ENCODE measurements at regions not wholly inside any gene's neighbourhood (a gene's known extent, or its start where the extent isn't known, plus 50 kb on each side); places are given as distances from the start of the nearest gene placed in this dataset.

DNA sequence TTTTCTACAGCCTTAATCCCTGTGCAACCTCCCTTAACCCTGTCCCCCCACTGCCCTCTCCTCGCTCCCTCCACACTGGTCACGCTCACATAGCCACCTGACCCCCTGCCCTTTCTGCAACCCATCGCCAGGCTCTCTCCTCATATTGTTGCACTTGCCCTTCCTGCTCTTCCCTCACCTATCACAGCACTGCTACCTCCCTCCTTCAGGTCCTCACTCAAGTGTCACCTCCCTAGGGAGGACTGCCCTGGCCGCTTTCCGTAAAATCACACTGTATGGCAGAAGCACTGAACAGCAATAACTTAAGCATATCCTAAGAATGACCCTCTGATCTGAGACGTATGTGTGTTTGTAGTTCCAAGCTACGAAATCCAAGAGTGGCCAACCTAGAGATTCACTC is 406.0 kb downstream of the SIPA1L2 start:
- Histone ChIP-seq H3K4me1 (ENCODE audit: control insufficient read depth, insufficient read depth, low read length) (no peaks in the 10 kb centered on the region), H3K36me3 (ENCODE audit: control insufficient read depth, insufficient read depth, low read length) (no peaks in the 10 kb centered on the region), H3K27me3 (ENCODE audit: control insufficient read depth, insufficient read depth, low read length) (no peaks in the 10 kb centered on the region), H3K9me3 (ENCODE audit: control insufficient read depth, insufficient read depth, low read depth, low read length) (no peaks in the 10 kb centered on the region), H3K27ac (ENCODE audit: low read length) (no peak overlapping the region), H3K4me3 (ENCODE audit: low read depth in 2 of 2, low read length in 2 of 2) (no peak overlapping the region)
- CTCF ChIA-PET, result no interaction called here
- DNase-seq (ENCODE audit: low read depth, low spot score), result no peak
- BruUV-seq (replicated peaks), result no TSS peak
- POLR2A ChIA-PET, result no interaction called here
- intact Hi-C loops (cut with micrococcal nuclease; ENCODE audit: unreplicated experiment), result no loop called here
- in situ Hi-C loops (cut with HindIII; ENCODE audit: low pct_unique_long_range_greater_than_20kb, low sequenced_read_pairs), result no loop called here
- no peak for ATAC-seq
- no peak for TF ChIP-seq SIN3A (IDR thresholded peaks at IDR 0.05; ENCODE audit: borderline replicate concordance, insufficient read depth, low read depth, low read length)
- TF ChIP-seq, protein P1, sequence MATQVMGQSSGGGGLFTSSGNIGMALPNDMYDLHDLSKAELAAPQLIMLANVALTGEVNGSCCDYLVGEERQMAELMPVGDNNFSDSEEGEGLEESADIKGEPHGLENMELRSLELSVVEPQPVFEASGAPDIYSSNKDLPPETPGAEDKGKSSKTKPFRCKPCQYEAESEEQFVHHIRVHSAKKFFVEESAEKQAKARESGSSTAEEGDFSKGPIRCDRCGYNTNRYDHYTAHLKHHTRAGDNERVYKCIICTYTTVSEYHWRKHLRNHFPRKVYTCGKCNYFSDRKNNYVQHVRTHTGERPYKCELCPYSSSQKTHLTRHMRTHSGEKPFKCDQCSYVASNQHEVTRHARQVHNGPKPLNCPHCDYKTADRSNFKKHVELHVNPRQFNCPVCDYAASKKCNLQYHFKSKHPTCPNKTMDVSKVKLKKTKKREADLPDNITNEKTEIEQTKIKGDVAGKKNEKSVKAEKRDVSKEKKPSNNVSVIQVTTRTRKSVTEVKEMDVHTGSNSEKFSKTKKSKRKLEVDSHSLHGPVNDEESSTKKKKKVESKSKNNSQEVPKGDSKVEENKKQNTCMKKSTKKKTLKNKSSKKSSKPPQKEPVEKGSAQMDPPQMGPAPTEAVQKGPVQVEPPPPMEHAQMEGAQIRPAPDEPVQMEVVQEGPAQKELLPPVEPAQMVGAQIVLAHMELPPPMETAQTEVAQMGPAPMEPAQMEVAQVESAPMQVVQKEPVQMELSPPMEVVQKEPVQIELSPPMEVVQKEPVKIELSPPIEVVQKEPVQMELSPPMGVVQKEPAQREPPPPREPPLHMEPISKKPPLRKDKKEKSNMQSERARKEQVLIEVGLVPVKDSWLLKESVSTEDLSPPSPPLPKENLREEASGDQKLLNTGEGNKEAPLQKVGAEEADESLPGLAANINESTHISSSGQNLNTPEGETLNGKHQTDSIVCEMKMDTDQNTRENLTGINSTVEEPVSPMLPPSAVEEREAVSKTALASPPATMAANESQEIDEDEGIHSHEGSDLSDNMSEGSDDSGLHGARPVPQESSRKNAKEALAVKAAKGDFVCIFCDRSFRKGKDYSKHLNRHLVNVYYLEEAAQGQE (IDR thresholded peaks at IDR 0.05; ENCODE audit: insufficient read depth in 1 of 2, low read depth in 2 of 2, low read length in 1 of 2), result no peak
- no peak for TF ChIP-seq TCF7L2 (IDR thresholded peaks at IDR 0.05; ENCODE audit: low read depth, low read length)
- TF ChIP-seq, protein P2, sequence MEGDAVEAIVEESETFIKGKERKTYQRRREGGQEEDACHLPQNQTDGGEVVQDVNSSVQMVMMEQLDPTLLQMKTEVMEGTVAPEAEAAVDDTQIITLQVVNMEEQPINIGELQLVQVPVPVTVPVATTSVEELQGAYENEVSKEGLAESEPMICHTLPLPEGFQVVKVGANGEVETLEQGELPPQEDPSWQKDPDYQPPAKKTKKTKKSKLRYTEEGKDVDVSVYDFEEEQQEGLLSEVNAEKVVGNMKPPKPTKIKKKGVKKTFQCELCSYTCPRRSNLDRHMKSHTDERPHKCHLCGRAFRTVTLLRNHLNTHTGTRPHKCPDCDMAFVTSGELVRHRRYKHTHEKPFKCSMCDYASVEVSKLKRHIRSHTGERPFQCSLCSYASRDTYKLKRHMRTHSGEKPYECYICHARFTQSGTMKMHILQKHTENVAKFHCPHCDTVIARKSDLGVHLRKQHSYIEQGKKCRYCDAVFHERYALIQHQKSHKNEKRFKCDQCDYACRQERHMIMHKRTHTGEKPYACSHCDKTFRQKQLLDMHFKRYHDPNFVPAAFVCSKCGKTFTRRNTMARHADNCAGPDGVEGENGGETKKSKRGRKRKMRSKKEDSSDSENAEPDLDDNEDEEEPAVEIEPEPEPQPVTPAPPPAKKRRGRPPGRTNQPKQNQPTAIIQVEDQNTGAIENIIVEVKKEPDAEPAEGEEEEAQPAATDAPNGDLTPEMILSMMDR (IDR thresholded peaks at IDR 0.05), result no peak
- TF ChIP-seq POLR2AphosphoS5 (IDR thresholded peaks at IDR 0.05; ENCODE audit: low read depth, low read length), result no peak

DNA sequence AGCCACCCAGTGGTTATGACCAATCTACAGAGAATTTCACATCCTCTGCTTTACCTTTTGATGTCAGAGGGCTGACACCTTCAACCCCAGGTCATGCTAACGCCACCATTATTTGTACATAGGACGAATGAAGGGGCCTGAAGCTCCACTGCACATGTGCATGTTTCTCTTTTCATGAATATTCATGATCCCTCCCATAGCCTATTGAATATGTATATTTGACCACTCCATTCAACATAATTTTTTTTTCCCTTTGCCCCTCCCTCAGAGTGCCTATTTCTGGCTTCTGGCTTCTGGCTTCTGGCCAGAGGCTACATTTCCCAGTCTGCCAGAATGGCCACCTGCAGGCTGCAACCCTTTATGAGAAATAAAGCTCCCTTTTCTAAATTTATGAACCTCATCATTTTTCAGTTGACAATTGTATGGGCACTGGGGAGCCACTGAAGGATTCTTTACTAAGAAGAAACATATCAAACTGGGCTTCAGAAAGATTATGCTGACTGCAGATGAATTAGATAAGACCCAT is 406.7 kb downstream of the SIPA1L2 start:
- POLR2A ChIA-PET, result no interaction called here
- Histone ChIP-seq H3K9me3 (ENCODE audit: control insufficient read depth, insufficient read depth, low read depth, low read length) (no peaks in the 10 kb centered on the region), H3K27me3 (ENCODE audit: control insufficient read depth, insufficient read depth, low read length) (no peaks in the 10 kb centered on the region), H3K4me1 (ENCODE audit: control insufficient read depth, insufficient read depth, low read length) (no peaks in the 10 kb centered on the region), H3K36me3 (ENCODE audit: control insufficient read depth, insufficient read depth, low read length) (no peaks in the 10 kb centered on the region), H3K27ac (ENCODE audit: low read length) (no peak overlapping the region), H3K4me3 (ENCODE audit: low read depth in 2 of 2, low read length in 2 of 2) (no peak overlapping the region)
- CTCF ChIA-PET, result no interaction called here
- DNase-seq (ENCODE audit: low read depth, low spot score) (no peak), ATAC-seq (no peak)
- TF ChIP-seq, protein P2 (IDR thresholded peaks at IDR 0.05), result no peak
- TF ChIP-seq, protein P1 (IDR thresholded peaks at IDR 0.05; ENCODE audit: insufficient read depth in 1 of 2, low read depth in 2 of 2, low read length in 1 of 2), result no peak
- no peak for TF ChIP-seq POLR2AphosphoS5 (IDR thresholded peaks at IDR 0.05; ENCODE audit: low read depth, low read length)
- no peak for TF ChIP-seq TCF7L2 (IDR thresholded peaks at IDR 0.05; ENCODE audit: low read depth, low read length)
- TF ChIP-seq SIN3A (IDR thresholded peaks at IDR 0.05; ENCODE audit: borderline replicate concordance, insufficient read depth, low read depth, low read length), result no peak
- in situ Hi-C loops (cut with HindIII; ENCODE audit: low pct_unique_long_range_greater_than_20kb, low sequenced_read_pairs), result no loop called here
- BruUV-seq (replicated peaks), result no TSS peak
- intact Hi-C loops (cut with micrococcal nuclease; ENCODE audit: unreplicated experiment), result no loop called here
